ENCODE measurements at regions not wholly inside any gene's neighbourhood (a gene's known extent, or its start where the extent isn't known, plus 50 kb on each side); places are given as distances from the start of the nearest gene placed in this dataset.

DNA sequence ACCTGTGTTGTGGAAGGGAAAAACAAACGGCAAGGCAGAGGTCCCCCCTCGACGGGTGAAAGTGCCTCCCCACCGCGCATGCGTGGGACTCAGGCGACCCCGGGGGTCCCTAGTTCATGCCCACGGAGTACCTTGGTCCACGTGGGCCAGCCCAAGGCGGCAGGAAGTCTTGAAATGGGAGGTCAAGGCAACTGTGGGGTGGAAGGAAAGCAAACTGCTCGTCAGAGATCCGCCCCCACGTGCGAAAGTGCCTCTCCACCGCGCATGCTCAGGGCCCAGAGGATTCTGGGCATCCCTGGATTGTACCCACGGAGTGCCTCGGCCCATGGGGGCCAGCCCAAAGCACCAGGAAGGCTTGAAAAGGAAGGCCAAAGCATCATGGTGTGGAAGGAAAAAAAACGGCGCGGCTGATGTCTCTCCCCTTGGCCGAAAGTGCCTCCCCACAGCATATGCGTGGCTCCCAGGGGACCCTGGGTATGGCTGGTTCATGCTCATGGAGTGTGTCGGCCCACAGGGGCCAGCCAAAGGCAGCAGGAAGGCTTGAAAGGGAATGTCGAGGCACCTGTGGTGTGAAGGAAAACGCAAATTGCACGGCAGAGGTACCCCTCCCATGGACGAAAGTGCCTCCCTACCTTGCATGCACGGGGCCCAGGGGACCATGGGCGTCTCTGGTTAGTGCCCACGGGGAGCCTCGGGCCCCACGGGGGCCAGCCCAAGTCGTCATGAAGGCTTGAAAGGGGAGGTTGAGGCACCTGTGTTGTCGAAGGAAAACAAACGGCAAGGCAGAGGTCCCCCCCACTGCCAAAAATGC lies 369.7 kb downstream of the ALG10 start:
- DNase-seq (ENCODE audit: low spot score) = peak; percentile 72

DNA sequence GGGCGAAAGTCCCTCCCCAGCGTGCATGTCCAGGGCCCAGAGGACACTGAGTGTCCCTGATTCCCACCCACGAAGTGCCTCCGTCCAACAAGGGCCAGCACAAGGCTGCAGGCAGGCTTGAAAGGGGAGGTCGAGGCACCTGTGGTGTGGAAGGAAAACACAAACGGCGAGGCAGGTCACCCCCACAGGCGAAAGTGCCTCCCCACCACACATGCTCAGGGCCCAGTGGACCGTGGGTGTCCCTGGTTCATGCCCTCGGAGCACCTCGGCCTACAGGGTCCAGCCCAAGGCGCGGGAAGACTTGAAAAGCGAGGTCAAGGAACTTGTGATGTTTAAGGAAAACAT lies 370.4 kb downstream of the ALG10 start:
- DNase-seq (ENCODE audit: low spot score) = peak; percentile 82

DNA sequence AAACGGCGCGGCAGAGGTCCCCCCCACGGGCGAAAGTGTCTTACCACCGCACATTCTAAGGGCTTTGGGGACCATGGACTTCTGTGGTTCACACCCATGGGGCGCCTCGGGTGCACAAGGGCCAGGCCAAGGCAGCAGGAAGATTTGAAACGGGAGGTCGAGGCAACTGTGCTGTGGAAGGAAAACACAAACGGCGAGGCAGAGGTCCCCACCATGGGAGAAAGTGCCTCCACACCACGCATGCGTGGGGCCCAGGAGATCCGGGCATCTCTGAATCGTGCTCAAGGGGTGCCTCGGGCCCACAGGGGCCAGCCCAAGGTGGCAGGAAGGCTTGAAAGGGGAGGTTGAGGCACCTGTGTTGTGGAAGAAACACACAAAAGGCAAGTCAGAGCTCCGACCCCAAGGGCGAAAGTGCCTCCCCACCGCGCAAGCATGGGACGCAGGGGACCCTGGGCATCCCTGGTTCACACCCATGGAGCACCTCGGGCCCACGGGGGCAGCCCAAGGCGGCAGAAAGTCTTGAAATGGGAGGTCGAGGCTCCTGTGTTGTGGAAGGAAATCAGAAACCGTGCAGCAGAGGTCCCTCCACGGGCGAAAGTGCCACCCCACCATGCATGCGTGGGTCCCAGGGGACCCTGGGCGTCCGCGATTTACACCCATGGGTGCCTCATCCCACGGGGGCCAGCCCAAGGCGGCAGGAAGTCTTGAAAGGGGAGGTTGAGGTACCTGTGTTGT lies 371.0 kb downstream of the ALG10 start:
- DNase-seq (ENCODE audit: low spot score) = peak; percentile 81

DNA sequence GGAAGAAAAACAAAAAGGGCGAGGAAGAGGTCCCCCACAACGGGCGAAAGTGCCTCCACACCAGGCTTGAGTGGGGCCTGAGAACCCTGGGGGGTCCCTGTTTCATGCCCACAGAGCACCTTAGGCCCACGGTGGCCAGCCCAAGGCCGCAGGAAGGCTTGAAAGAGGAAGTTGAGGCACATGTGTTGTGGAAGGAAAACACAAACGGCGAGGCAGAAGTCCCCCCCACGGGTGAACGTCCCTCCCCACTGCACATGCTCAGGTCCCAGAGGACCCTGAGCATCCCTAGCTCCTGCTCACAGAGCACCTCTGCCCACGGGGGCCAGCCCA lies 371.5 kb downstream of the ALG10 start:
- no peak for DNase-seq (ENCODE audit: low spot score)

DNA sequence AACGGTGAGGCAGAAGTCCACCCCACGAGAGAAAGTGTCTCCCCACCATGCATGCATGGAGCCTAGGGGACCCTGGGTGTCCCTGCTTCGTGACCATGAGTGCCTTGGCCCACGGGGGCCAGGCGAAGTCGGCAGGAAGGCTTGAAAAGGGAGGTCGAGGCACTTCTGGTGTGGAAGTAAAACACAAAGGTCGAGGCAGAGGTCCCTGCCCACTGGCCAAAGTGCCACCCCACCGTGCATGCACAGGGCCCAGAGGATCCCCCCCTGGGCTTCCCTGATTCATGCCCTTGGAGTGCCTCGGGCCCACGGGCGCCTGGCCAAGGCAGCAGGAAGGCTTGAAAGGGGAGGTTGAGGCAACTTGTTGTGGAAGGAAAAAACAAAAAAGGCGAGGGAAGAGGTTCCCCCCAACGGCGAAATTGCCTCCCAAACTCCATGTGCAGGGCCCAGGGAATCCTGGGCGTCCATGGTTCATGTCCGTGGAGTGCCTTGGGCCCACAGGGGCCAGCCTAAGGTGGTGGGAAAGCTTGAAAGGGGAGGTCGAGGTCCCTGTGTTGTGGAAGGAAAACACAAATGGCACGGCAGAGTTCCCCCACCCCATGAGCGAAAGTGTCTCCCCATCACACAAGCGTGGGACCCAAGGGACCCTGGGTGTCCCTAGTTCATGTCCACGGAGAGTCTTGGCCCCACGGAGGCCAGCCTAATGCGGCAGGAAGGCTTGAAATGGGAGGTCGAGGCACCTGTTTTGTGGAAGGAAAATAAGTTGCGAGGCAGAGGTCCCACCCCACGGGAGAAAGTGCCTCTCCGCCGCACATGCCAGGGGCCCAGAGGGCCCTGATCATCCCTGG lies 372.1 kb downstream of the ALG10 start:
- DNase-seq (ENCODE audit: low spot score) = peak; percentile 79

DNA sequence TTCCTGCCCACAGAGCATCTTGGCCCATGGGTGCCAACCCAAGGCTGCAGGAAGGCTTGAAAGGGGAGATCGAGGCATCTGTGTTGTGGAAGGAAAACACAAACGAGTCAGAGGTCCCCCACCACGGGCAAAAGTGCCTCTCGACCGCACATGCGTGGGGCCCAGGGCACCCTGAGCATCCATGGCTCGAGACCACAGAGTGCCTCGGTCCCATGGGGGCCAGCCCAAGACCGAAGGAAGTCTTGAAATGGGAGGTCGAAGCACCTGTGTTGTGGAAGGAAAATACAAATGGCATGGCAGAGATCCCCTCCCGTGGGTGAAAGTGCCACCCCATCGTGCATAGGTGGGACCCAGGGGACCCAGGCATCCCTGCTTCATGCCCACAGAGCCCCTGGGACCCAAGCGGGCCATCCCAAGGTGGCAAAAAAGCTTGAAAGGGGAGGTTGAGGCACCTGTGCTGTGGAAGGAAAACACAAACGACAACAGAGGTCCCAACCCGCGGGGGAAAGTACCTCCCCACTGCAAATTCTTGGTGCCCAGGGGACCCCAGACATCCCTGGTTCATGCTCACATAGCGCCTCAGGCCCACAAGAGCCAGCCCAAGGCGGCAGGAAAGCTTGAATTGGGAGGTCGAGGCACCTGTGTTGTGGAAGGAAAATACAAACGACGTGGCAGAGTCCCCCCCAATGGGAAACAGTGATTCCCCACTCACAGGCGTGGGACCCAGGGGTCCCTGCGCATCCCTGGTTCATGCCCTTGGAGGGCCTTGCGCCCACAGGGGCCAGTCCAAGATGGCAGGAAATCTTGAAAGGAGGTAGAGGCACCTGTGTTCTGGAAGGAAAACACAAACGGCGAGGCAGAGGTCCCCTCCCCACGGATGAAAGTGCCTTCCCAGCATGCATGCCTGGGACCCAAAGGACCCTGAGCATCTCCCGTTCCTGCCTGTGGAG lies 373.0 kb downstream of the ALG10 start:
- DNase-seq (ENCODE audit: low spot score) = peak; percentile 72

DNA sequence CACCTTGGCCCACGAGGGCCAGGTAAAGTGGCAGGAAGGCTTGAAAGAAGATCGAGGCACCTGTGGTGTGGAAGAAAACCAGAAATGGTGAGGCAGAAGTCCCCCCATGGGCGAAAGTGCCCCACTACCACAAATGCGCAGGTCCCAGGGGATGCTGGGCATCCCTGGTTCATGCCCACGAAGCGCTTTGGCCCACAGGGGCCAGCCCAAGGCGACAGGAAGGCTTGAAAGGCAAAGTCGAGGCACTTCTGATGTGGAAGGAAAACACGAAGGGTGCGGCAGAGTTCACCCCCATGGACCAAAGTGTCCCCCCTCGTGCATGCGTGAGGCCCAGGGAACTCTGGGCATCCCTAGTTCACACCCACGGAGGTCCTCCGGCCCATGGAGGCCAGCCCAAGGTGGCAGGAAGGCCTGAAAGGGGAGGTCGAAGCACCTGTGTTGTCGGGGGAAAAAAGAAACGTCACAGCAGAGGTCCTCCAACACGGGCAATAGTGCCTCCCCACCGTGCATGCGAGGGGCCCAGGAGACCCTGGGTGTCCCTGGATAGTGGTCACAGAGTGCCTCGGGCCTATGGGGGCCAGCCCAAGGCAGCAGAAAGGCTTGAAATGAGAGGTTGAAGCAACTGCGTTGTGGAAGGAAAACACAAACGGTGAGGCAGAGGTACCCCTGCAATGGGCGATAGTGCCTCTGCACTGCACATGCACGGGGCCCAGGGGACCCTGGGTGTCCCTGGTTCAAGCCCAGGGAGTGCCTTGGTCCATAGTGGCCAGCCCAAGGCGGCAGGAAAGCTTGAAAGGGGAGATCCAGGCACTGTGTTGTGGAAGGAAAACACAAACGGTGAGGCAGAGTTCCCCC lies 373.9 kb downstream of the ALG10 start:
- peak; percentile 85 for DNase-seq (ENCODE audit: low spot score)

DNA sequence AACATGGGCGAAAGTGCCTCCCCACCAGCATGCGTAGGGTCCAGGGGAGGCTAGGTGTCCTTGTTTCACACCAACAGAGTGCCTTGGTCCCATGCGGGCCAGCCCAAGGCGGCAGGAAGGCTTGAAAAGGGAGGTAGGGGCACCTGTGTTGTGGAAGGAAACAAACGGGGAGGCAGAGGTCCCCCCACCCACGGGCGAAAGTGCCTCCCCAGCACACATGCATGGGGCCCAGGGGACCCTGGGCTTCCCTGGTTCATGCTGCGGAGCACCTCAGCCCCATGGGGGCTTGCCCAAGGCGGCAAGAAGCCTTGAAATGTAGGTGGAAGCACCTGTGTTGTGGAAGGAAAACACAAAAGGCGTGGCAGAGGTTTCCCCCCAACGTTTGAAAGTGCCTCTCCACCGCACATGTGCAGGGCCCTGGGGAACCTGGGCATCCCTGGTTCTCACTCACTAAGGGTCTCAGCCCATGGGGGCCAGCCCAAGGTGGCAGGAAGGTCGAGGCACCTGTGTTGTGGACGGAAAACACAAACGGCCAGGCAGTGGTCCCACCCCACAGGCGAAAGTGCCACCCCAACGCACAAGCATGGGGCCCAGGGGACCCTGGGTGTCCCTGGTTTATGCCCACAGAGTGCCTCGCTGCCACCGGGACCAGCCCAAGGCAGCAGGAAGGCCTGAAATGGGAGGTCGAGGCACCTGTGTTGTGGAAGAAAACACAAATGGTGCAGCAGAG lies 374.7 kb downstream of the ALG10 start:
- DNase-seq (ENCODE audit: low spot score) = peak; percentile 65

DNA sequence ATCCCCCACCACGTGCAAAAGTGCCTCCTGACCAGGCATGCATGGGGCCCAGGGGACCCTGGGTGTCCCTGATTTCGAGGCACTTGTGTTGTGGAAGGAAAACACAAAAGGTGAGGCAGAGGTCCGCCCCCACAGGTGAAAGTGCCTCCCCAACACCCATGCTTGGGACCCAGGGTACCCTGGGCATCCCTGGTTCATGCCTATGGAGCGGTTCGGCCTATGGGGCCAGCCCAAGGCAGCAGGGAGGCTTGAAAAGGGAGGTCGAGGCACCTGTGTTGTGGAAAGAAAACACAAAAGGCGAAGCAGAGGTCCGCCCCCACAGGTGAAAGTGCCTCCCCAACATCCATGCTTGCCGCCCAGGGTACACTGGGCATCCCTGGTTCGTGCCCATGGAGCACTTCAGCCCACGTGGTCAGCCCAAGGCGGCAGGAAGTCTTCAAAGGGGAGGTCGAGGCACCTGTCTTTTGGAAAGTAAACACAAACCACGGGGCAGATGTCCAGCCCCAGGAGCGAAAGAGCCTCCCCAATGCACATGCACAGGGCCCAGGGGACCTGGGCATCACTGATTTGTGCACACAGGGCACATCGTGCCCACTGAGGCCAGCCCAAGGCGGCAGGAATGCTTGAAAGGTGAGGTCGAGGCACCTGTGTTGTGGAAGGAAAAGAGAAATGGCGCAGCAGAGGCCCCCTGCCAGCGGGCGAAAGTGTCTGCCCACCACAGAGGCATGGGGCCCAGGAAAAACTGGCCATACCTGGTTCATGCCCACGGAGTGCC lies 375.5 kb downstream of the ALG10 start:
- DNase-seq (ENCODE audit: low spot score) = peak; percentile 65

DNA sequence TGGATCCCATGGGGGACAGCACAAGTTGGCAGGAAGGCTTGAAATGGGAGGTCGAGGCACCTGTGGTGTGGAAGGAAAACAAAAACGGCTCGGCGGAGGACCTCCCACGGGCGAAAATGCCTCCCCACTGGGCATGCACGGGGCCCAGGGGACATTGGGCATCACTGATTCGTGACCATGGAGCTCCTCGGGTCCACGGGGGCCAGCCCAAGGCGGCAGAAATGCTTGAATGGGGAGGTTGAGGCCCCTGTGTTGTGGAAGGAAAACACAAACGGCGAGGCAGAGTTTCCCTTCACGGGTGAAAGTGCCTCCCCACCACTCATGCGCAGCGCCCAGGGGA lies 376.0 kb downstream of the ALG10 start:
- DNase-seq (ENCODE audit: low spot score) = peak; percentile 47

DNA sequence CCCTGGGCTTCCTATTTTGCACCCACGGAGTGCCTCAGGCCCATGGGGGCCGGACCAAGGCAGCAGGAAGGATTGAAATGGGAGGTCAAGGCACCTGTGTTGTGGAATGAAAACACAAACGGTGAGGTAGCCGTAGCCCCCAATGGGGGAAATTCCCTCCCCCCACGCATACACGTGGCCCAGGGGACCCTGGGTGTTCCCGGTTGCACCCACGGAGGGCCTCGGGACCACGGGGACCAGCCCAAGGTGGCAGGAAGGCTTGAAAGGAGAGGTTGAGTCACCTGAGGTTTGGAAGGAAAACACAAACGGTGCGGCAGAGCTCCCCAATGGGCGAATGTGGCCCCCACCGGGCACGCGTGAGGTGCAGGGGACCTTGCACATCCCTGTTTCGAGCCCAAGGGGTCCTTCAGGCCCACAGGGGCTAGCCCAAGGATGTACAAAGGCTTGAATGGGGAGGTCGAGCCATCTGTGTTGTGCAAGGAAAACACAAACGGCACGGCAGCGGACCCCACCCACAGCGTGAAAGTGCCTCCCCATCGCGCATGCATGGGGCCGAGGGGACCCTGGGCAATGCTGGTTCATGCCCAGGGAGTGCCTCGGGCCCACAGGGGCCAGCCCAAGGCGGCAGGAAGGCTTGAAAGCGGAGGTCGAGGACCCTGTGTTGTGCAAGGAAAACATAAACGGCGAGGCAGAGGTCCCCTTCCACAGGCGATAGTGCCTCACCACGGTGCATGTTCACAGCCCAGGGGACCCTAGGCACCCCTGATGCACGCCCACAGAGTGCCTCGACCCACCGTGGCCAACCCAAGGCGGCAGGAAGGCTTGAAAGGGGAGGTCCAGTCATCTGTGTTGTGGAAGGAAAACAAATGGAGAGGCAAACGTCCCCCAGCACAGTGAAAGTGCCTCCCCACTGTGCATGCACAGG lies 376.7 kb downstream of the ALG10 start:
- peak; percentile 82 for DNase-seq (ENCODE audit: low spot score)

DNA sequence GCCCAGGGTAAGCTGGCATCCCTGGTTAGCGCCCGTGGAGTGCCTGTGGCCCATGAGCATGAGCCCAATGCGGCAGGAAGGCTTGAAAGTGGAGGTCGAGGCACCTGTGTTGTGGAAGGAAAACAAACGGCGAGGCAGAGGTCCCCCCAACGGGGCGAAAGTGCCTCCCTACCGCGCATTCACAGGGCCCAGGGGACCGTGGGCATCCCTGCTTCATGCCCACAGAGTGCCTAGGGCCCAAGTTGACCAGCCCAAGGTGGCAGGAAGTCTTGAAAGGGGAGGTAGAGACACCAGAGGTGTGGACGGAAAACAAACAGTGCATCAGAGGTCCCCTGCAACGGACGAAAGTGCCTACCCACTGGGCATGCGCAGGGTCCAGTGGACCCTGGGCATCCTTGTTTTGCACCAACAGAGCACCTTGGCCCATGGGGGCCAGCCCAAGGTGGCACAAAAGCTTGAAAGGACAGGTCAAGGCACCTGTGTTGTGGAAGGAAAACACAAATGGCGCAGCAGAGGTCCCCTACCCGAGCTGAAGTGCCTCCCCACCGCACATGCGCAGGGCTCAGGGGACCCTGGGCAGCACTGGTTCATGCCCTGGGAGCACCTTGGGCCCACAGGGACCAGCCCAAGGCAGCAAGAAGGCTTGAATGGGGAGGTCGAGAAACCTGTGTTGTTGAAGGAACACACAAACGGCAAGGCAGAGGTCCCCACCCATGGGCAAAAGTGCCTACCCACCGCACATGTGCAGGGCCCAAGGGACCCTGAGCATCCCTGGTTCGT lies 377.5 kb downstream of the ALG10 start:
- DNase-seq (ENCODE audit: low spot score) = peak; percentile 85

DNA sequence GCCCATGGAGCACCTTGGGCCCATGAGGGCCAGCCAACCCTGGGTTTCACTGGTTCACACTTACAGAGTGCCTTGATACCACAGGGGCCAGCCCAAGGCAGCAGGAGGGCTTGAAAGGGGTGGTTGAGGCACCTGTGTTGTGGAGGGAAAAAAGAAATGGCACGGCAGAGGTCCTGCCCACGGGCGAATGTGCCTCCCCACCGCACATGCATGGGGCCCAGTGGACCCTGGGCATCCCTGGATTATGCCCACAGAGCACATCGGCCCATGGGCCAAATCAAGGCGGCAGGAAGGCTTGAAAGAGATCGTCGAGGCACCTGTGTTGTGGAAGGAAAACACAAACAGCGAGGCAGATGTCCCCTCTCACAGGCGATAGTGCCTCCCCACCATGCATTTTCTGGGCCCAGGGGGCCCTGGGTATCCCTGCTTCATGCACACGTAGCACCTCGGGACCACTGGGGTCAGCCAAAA lies 378.1 kb downstream of the ALG10 start:
- DNase-seq (ENCODE audit: low spot score) = peak; percentile 33

DNA sequence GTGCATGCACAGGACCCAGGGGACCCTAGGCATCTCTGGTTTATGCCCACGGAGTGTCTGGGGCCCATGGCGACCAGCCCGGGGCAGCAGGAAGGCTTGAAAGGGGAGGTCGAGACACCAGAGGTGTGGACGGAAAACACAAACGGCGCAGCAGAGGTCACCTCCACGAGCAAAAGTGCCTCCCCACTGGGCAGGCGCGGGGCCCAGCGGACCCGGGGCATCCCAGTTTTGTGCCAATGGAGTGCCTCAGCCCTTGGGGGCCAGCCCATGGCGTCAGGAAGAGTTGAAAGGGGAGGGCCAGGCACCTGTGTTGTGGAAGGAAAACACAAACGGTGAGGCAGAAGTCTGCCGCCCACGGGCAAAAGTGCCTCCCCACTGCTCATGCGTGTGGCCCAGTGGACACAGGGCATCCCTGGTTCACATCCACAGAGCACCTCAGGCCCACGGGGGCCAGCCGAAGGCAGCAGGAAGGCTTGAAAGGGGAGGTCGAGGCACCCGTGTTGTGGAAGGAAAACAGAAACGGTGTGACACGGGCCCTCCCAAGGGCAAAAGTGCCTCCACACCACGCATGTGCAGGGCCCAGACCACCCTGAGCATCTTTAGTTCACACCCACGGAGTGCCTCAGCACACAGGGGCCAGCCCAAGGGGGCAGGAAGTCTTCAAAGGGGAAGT lies 378.8 kb downstream of the ALG10 start:
- peak; percentile 82 for DNase-seq (ENCODE audit: low spot score)

DNA sequence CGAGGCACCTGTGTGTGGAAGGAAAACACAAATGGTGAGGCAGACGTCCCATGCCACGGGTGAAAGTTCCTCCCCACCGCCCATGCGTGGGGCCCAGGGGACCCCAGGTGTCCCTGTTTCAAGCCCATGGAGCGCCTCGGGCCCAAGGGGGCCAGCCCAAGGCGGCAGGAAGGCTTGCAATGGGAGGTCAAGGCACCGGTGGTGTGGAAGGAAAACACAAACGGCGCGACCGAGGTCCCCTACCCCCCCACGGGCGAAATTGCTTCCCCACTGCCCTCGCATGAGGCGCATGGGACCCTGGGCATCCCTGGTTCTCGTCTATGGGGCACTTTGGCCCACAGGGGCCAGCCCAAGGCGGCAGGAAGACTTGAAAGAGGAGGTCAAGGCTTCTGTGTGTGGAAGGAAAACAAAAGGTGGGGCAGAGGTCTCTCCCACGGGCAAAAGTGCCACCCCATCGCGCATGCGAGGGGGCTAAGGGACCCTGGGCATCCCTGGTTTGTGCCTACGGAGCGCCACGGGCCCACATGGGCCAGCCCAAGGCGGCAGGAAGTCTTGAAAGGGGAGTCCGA lies 379.4 kb downstream of the ALG10 start:
- DNase-seq (ENCODE audit: low spot score) = peak; percentile 77

Measured in mesenteric fat pad (tissue), 1 donor.